Activated T-helper 17 cell treated with anti-CD3 and anti-CD28 coated beads, Interleukin-2, amount 50 U/mL, for 72 hours (primary cell): ENCODE measurements at regions not wholly inside any gene's neighbourhood (a gene's known extent, or its start where the extent isn't known, plus 50 kb on each side); places are given as distances from the start of the nearest gene placed in this dataset.
"Not testable (repeated sequence)": the region's sequence is repeated elsewhere in the genome, so short reads cannot be mapped to it uniquely, and the experiment has no call there.

Experiments used
- ATAC-seq: fragments of 150-1000 bp; cut with Tn5 transposase; replicated peaks from 2 replicates; pipeline ENCODE4 v1.10.0; 2021; ENCODE audit warnings: mild to moderate bottlenecking, moderate library complexity
- H3K27ac Mint-ChIP-seq: one replicate; pipeline ENCODE4 v1.8.0; 2022; ENCODE audit warnings: mixed read lengths
- H3K27me3 Mint-ChIP-seq: one replicate; pipeline ENCODE4 v1.8.0; 2022; ENCODE audit warnings: mixed read lengths
- H3K36me3 Mint-ChIP-seq: one replicate; pipeline ENCODE4 v1.8.0; 2022; ENCODE audit warnings: low read depth, mild to moderate bottlenecking, mixed read lengths
- H3K4me1 Mint-ChIP-seq: one replicate; pipeline ENCODE4 v1.8.0; 2022; ENCODE audit warnings: mixed read lengths
- H3K4me3 Mint-ChIP-seq: one replicate; pipeline ENCODE4 v1.8.0; 2022; ENCODE audit warnings: mild to moderate bottlenecking, mixed read lengths
- H3K9me3 Mint-ChIP-seq: one replicate; pipeline ENCODE4 v1.8.0; 2022; ENCODE audit warnings: mixed read lengths

GRCh38 chr3:127520993-127521392 lies 69.5 kb downstream of the TPRA1 start:
- Mint-ChIP-seq H3K9me3 (no peaks in the 10 kb centered on the region), H3K27me3 (peaks cover 15% of the 10 kb centered on the region), H3K27ac (no peak overlapping the region), H3K4me1 (no peaks in the 10 kb centered on the region), H3K36me3 (no peaks in the 10 kb centered on the region), H3K4me3 (no peak overlapping the region)
- no peak for ATAC-seq

- no peak for ATAC-seq
- no peaks in the 10 kb centered on the region for H3K4me1 Mint-ChIP-seq
- peaks cover 18% of the 10 kb centered on the region for H3K27me3 Mint-ChIP-seq
Measured at GRCh38 chr3:127518456-127519081, 72.0 kb downstream of the TPRA1 start.

GRCh38 chr3:127512256-127512655 lies 78.3 kb downstream of the TPRA1 start:
- Mint-ChIP-seq H3K27me3 (peaks cover 15% of the 10 kb centered on the region), H3K9me3 (no peaks in the 10 kb centered on the region), H3K27ac (no peak overlapping the region), H3K36me3 (no peaks in the 10 kb centered on the region), H3K4me3 (no peak overlapping the region), H3K4me1 (no peaks in the 10 kb centered on the region)
- ATAC-seq, result no peak

More at GRCh38 chr3:127518456-127519081, 72.0 kb downstream of the TPRA1 start:
- Mint-ChIP-seq H3K9me3 (no peaks in the 10 kb centered on the region), H3K4me3 (no peak overlapping the region), H3K36me3 (no peaks in the 10 kb centered on the region), H3K27ac (no peak overlapping the region)

- Mint-ChIP-seq H3K9me3 (peaks cover 10% of the 10 kb centered on the region), H3K27me3 (peaks cover 26% of the 10 kb centered on the region), H3K4me3 (no peak overlapping the region), H3K4me1 (no peaks in the 10 kb centered on the region), H3K27ac (no peak overlapping the region), H3K36me3 (no peaks in the 10 kb centered on the region)
- no peak for ATAC-seq
Measured at GRCh38 chr3:127501177-127501576, 89.4 kb downstream of the TPRA1 start.

GRCh38 chr3:127497676-127498075 lies 92.9 kb downstream of the TPRA1 start:
- peaks cover 34% of the 10 kb centered on the region for H3K27me3 Mint-ChIP-seq

GRCh38 chr3:127497166-127497565 lies 93.4 kb downstream of the TPRA1 start:
- Mint-ChIP-seq H3K36me3 (no peaks in the 10 kb centered on the region), H3K27ac (no peak overlapping the region), H3K9me3 (peaks cover 7% of the 10 kb centered on the region), H3K4me3 (no peak overlapping the region), H3K4me1 (no peaks in the 10 kb centered on the region), H3K27me3 (peaks cover 34% of the 10 kb centered on the region)
- no peak for ATAC-seq

More at GRCh38 chr3:127497676-127498075, 92.9 kb downstream of the TPRA1 start:
- H3K36me3 Mint-ChIP-seq, result no peaks in the 10 kb centered on the region
- H3K4me3 Mint-ChIP-seq, result no peak overlapping the region
- H3K9me3 Mint-ChIP-seq, result peaks cover 10% of the 10 kb centered on the region
- H3K27ac Mint-ChIP-seq, result no peak overlapping the region
- ATAC-seq, result no peak
- no peaks in the 10 kb centered on the region for H3K4me1 Mint-ChIP-seq

GRCh38 chr3:127495821-127496655 lies 94.5 kb downstream of the TPRA1 start:
- no peak for ATAC-seq
- Mint-ChIP-seq H3K4me3 (no peak overlapping the region), H3K27me3 (peaks cover 37% of the 10 kb centered on the region), H3K27ac (no peak overlapping the region), H3K36me3 (no peaks in the 10 kb centered on the region), H3K9me3 (peaks cover 7% of the 10 kb centered on the region), H3K4me1 (no peaks in the 10 kb centered on the region)

GRCh38 chr3:127493924-127494646 lies 96.4 kb downstream of the TPRA1 start:
- no peak overlapping the region for H3K4me3 Mint-ChIP-seq
- H3K36me3 Mint-ChIP-seq, result no peaks in the 10 kb centered on the region
- H3K27ac Mint-ChIP-seq, result no peak overlapping the region
- H3K9me3 Mint-ChIP-seq, result no peaks in the 10 kb centered on the region
- peaks cover 27% of the 10 kb centered on the region for H3K27me3 Mint-ChIP-seq
- no peaks in the 10 kb centered on the region for H3K4me1 Mint-ChIP-seq
- no peak for ATAC-seq

GRCh38 chr3:127492426-127492825 lies 98.1 kb downstream of the TPRA1 start:
- no peaks in the 10 kb centered on the region for H3K36me3 Mint-ChIP-seq
- H3K27ac Mint-ChIP-seq, result no peak overlapping the region
- peaks cover 28% of the 10 kb centered on the region for H3K27me3 Mint-ChIP-seq
- no peak overlapping the region for H3K4me3 Mint-ChIP-seq
- no peaks in the 10 kb centered on the region for H3K9me3 Mint-ChIP-seq
- H3K4me1 Mint-ChIP-seq, result no peaks in the 10 kb centered on the region
- ATAC-seq, result no peak

- Mint-ChIP-seq H3K4me3 (no peak overlapping the region), H3K27me3 (peaks cover 32% of the 10 kb centered on the region), H3K4me1 (no peaks in the 10 kb centered on the region), H3K27ac (no peak overlapping the region), H3K9me3 (no peaks in the 10 kb centered on the region), H3K36me3 (no peaks in the 10 kb centered on the region)
- ATAC-seq, result no peak
Measured at GRCh38 chr3:127491909-127492308, 98.6 kb downstream of the TPRA1 start.

GRCh38 chr3:127491323-127491722 lies 99.2 kb downstream of the TPRA1 start:
- H3K4me1 Mint-ChIP-seq, result no peaks in the 10 kb centered on the region
- no peaks in the 10 kb centered on the region for H3K9me3 Mint-ChIP-seq
- no peak for ATAC-seq
- H3K27ac Mint-ChIP-seq, result no peak overlapping the region
- peaks cover 31% of the 10 kb centered on the region for H3K27me3 Mint-ChIP-seq
- no peak overlapping the region for H3K4me3 Mint-ChIP-seq
- no peaks in the 10 kb centered on the region for H3K36me3 Mint-ChIP-seq

- H3K4me3 Mint-ChIP-seq, H3K4me1 Mint-ChIP-seq, H3K9me3 Mint-ChIP-seq, H3K27ac Mint-ChIP-seq, ATAC-seq, H3K36me3 Mint-ChIP-seq: not testable (repeated sequence)
- H3K27me3 Mint-ChIP-seq, result peaks cover 31% of the 10 kb centered on the region
Measured at GRCh38 chr3:127491024-127491305, 99.6 kb downstream of the TPRA1 start.

- Mint-ChIP-seq H3K27ac (no peak overlapping the region), H3K4me3 (no peak overlapping the region), H3K36me3 (no peaks in the 10 kb centered on the region), H3K9me3 (no peaks in the 10 kb centered on the region), H3K4me1 (no peaks in the 10 kb centered on the region), H3K27me3 (peaks cover 31% of the 10 kb centered on the region)
- no peak for ATAC-seq
Measured at GRCh38 chr3:127490271-127491023, 100.1 kb downstream of the TPRA1 start.

- no peak for ATAC-seq
- Mint-ChIP-seq H3K4me3 (no peak overlapping the region), H3K9me3 (no peaks in the 10 kb centered on the region), H3K27me3 (peaks cover 30% of the 10 kb centered on the region), H3K27ac (no peak overlapping the region), H3K36me3 (no peaks in the 10 kb centered on the region), H3K4me1 (peaks cover 4% of the 10 kb centered on the region)
Measured at GRCh38 chr3:127489357-127489756, 101.2 kb downstream of the TPRA1 start.
